MV-4-11 (cell line): ENCODE measurements at regions not wholly inside any gene's neighbourhood (a gene's known extent, or its start where the extent isn't known, plus 50 kb on each side); places are given as distances from the start of the nearest gene placed in this dataset.

Experiments
- DNase-seq: peaks from one replicate; lab custom pipeline; 2025; lab: John Stamatoyannopoulos, UW

DNA sequence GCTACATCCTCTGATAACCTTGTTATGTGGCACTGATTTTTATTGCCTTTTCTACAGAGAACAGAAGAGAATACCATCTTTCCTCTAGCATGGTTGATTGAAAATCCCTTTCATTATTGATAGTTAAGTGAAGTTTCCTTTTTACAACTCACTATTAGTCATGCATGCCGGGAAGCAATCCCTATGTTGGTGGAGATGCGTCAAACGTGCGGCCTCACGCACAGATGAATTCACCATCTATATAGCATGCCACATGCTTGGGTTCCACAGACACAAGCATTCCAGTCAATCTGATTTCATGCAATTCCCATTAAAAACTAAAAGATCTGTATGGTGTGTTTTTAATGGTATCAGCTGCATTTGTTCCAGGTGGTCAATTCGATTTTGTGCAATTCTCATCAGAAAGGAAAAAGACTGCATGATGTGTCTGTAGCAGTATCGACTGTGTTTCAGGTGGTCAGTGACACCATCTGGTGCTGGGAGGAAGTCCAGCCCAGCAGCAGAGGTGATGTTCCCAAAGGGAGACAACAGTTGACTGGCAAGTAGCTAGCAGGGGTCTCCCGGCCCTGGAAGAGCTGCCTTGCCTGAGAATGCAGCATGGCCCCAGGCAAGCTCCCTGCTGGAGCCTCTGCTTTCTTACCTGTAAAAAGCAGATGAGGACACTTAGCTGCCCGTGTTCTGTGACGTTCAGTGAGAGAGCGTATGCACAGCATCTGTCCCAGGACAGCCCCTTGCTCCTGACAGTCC is 151.3 kb upstream of the NCK2 start:
- no peak for DNase-seq

DNA sequence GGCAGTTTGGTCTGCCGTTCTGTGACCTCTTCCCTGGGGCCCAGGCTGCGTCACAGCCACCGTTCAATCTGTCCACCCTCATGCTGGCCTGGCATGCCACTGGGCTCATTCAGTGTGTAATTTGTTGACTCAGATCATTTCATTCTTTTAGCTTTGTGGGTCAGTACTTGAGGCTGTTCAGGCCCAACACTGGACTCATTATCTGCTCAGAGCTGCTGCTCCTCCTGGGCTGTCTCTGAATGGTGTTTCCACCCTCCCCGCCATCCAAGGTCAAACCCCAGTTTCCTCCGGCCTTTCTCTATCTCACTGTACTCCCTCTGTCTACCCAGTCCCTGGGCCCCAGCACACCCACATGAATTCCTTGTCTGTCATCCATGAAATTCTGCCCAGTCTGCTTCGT is 152.4 kb upstream of the NCK2 start:
- no peak for DNase-seq

DNA sequence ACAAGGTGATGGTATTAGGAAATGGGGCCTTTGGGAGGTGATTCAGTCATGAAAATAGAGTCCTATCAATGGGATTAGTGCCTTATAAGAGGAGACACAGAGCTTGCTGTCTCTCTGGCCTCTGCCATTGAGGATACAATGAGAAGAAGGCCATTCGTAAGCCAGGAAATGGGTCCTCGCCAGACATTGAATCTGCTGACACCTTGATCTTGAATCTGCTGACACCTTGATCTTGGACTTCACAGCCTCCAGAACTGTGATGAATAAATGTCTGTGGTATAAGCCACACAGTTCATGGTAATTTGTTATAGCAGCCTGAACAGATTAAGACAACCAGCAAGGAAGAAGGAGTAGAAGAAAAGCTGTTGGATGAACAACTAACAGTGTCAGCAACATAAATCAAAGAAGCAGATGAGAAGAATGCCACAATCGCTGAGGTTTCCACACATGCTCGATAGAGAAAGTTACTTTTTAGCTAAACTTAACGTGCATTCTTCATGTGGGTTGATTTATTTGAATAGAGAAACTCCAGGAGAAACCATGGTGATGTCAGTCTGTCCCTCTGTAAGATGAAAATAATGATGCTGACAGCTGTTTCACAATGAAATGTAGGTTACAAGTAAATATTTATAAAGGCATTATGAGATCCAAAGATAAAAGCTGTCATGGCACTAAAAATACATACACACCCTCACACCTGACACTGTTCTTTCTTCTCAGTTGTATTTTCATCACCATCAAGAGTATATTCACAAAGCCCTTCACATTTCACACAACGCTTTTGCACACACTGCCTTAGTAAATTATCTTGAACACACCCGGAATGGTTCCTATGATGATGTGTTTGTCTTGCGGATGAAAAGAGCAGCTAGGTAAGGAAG is 153.7 kb upstream of the NCK2 start:
- no peak for DNase-seq

DNA sequence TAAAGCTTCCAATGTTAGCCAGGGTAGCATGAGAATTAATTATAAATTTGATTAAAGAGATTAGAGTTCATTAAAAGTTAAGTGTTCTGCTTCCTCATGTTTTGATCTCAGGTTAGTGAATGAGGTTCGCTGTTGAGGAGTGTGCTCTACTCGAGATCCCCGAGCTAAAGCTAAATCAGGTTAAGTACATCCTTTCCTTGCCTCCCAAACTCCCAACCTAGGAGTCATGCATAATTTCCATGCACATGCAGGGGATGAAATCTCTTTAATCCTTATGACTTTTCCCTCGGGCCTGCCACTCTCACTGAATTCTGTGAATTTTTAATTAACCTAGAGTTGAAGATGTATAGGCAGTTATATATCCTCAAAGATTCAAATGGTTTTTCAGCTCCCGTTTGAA is 156.1 kb upstream of the NCK2 start:
- no peak for DNase-seq

DNA sequence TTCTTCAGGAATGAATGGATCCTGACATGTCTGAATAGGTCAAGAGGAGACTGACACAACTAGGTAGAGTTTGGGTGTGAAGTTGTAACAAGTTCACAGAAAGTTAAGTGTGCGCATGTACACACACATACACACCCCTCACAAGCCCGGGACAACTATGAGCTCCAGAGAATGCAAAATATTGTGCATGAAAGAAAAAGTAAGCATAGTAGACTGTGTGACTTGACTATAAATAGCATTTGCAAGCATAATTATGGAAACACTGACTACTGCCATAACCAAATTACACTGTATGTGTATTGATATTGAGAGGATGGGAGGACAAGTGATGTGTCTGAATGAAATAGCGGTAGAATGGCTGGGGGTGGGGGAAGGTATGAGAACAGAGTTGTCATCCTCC is 157.1 kb upstream of the NCK2 start:
- no peak for DNase-seq

DNA sequence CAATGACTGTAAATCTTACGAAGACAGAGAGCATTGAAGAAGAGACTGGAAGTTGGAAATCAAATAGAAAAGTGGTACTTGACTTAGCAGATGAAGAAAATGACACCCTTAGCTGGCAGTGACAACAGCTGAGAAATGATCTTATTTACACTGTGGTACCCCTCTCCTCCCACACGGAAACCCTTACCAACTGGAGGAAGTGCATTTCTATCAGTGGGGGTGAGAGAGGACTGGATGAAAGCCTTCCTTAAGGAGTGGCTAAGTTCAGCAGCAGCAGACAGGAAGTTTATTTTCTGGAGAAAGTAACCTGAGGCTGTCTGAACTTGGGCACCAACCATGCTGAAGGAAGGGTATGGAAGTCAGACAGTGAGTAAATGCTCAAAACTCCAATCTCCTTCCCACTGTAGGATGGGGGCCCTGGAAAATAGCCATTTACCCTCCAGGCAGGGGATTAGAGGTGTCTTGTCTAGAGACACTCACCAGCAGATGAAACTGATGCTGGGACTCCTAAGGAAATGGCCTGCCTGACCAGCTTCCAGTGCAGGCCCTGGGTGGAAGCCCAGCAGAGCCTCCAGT is 160.2 kb upstream of the NCK2 start:
- no peak for DNase-seq

DNA sequence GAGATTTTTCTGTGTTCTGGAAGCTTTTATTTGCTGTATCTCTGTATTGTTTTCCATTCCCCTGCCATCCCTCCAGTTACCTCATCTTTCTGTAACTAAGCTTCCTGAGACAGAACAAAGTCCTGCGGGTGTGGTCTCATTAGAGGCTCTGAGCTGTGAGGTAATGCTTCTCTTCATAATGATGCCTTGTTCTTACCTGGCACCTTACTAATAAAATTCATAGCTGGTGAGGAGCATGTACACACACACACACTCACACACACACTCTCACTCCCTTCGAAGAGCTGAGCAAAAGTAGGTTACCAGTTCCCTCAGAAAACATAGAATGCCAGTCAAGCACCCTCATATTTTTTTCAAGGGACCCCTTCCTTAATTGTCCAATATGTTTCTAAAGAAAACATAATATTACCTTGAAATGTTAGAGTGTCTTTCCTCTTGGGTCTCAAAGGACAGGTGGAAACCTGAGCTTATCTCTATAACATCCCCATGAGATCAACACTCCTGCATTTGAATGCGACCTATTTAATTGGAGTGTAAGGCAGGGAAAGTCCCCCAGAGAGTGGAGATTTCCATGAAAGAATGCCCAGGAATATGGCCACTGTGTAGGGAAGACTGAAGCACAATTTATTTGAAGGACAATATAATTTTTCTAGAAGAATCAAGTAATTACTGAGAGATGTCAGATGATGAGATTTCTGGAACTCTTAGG is 161.6 kb upstream of the NCK2 start:
- no peak for DNase-seq

DNA sequence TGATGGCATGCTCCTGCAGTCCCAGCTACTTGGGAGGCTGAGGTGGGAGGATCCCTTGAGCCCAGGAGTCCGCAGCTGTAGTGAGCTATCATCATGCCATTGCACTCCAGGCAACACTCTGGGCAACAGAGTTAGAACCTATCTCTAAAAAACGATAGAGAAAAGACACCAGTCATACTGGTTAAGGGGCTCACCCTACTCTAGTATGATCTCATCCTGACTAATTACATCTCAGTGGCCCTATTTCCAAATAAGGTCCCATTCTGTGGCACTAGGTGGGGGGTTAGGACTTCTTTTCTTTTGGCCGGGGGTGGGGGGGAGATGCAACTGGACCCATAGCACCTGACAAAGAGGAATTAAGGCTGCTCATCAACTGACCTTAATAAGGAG is 163.2 kb upstream of the NCK2 start:
- no peak for DNase-seq

DNA sequence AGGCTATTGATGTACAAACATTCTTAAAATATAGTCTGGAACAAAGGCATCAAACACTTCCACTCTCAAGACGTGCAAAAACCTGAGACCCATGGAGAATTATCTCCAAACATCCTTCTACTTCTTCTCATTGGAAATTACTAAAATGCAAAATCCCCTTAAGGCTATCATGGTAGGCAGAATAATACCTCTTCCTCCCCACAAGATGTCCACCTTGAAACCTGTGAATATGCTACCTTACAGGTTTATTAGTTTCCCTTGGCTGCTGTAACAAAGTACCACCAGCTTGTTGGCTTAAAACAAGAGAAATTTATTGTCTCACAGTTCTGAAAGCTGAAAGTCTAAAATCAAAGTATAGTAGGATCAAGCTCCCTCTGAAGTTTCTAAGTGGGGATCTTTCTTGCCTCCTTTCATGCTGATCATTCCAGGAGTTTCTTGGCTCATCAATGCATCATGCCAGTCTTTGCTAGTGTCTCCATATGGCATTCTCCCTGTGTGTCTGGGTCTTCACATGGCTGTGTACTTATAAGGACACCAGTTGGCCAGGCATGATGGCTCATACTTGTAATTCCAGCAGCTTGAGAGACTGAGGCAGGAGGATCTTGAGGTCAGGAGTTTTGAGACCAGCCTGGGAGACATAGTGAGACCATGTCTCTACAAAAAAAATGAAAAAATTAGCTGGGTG is 163.7 kb upstream of the NCK2 start:
- DNase-seq: no peak

DNA sequence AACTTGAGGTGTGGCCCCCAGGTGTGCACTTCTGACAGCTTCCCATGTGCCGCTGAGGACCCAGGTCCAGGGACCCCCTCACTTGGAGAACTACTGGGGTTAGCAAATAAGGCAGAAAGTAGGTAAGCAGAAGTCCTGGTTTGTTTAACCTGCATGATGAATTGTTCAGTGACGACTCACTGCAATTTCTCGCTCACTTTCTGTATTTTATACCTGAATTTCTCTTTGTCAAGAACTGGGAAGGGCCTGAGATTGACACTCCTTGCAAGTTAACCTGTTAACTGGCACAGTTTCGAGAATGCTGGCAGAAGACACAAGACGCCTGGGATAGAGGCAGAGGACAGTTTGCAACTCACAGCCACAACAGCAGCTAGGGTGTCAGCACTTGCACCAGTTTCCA is 164.5 kb upstream of the NCK2 start:
- DNase-seq: no peak

DNA sequence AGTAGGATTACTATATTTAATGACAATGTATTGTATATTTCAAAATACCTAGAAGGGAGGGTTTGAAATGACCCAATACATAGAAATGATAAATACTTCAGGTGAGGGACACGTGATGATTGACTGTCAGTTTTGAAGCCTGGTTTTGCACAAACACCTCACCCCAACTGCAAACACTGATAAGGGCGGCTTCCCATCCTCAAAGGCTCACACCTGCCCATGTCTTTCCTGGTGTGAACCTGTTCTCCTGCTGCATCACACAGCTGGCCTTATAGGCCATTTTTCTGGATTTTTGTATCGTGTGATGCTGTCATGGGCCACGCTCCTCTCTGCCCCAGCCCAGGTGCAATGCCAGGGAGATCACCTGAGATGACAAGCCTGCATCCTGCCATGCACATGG is 166.5 kb upstream of the NCK2 start:
- DNase-seq: no peak

DNA sequence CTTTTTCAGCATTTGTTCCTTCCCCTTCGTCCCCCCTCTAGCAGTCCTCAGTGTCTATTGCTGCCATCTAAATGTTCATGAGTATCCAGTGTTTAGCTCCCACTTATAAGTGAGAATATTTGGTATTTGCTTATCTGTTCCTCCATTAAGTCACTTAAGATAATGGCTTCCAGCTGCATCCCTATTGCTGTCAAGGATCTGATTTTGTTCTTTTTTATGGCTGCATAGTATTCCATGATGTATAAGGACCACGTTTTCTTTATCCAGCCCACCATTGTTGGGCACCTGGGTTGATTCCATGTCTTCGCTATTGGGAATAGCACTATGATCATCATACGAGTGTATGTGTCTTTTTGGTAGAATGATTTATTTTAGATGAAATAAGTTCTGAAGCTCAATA is 166.9 kb upstream of the NCK2 start:
- no peak for DNase-seq

DNA sequence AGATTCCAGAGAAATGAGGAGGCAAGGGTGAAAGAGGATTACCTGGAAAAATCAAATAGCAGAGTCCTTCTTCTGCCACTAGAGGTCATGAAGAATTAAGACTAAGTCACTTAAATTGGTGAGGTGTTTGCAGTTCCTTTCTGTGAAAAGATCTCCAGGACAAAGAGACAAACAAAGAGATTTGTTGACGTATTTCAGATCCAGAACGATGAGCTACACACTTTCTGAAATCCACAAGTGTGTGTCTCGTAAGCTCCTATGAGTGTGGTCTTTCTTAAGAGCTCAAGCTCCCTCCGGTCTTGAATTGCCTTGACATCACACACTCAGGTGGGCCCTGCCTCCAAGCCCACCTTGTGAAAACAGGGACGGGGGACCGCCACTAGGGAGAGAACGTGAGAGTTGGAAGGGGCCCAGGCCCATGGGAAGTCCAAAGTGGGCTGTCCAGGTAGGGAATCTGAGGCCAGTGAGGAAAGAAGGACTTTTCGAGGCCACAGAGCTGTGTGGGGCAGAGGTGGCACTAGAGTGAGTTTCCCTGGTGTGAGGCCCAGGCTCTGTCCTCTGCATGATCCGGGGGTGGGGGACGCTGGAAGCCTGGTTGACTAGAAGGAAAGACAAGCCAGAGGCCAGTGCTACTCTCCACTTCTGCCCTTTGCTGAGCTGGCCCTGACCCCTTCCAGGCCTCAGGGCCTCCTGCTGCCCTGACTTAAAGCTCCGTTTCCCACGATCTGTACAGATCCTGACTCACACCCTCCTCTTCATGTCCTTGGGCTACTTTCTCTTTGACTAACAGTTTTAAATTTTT is 168.1 kb upstream of the NCK2 start:
- DNase-seq: peak; percentile 43

DNA sequence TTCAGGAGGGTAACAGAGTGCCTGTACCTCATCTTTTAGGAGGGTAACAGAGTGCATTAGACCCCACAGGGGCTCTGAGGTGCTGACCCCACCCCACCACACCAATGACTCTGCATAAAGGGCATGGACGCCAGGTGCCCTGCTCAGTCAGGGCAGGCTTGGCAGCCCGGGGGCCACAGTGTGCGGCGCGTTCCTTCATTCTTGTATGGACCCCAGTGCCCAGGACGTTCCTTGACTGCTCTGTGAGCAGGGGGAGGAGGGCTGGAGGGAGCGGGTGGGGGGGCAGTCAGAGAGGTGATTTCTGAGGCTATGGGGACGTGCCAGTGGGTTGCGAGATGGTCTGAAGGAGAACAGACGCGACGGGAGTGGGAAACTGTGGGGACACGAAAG is 168.7 kb upstream of the NCK2 start:
- DNase-seq: no peak

DNA sequence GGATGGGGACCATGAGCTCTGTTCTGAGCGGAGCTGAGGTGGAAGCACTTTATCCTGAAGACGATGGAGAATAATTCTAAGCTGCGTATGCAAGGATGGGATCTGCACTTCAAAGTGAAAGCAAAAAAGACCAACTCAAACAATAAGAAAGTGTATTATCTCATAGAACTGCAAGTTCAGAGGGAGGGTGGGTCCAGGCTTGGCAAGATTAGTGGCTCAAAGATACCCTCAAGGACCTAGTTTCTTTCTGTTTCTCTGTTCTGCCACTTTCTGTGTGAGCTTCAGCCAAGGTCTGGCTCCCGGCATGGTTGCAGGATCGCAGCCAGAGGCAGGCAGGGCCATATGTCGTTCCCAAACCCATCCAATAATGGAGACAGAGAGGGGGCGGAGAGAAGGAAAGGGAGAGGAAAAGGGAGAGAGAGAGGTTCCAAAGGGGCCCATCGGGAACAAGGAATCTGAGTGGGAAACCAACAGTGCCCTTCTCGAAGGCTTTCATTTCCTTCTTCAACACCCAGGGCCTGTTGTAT is 169.2 kb upstream of the NCK2 start:
- no peak for DNase-seq

DNA sequence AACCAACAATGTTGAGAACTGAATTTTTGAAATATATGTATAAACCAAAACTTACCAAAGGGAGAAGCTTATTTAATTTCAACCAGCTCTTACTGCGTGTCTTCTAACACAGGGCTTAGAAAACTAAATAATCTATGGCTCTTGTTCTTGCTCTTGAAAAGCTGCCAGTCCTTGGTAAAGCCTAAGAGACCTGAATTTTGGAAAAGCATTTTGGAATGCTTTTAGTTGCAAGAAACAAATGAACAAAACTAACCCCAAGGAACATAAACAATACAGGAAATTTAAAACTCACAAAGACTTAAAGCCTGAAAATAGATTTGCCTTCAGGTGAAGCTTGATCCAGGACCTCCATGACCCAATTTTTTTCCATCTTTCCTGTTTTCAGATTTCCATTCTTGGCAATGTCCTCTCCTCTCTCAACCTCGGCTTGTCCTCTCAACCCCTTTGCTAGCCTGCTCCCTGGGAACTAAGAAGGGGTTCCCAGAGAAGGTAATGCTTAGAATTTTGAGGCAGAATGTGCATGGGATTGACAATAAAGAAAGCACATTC is 169.8 kb upstream of the NCK2 start:
- DNase-seq: no peak

DNA sequence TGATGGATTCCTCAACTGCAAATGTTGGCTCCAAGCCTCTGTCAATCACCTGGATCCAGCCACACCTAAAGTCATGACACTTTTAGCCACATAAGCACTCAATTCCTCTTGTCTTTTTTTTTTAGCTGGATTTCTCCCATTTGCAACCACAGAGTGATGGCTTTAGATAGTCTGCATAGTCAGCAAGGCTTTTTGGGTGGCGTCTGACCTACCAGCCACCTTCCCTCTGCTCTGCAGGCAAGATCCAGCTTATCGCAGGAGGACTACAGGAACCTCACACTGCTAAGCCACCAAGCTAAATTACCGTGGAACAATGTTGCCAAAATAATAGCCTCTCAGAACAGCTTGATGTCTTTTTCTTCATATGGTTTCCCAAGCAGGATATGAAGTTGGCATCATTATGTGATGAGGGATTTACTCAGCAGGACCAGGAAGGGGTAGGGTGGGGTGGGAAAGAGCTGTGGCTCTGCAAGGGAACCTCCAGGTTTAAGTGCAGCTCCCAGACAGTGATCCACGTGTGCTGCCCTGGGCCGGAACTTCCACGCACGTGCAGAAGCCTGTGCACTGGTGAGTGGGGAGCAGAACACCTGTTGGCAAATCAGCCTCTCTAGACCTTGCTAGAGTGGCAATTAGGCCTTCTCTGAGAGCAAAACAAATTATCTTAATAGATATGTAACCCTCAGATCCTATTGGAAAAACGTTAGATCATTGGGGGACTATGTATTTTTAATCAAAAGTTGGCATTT is 170.6 kb upstream of the NCK2 start:
- no peak for DNase-seq

DNA sequence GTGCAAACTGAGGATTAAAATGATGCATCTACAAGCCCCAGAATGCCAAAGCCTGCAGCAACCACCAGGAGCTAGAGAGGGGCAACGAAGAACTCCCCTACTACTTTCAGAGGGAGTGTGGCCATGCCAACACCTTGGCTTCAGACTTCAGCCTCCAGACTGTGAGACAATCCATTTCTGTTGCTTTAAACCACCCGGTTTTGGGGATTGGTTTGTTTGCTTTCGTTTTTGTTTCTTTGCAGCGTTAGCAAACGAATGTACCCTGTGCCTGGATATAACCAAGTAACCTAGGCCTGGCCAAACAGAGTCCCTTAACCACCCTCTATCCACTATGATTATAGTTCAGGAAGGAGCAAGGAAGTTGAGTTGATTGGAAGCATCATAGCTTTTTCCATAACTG is 171.2 kb upstream of the NCK2 start:
- DNase-seq: no peak

DNA sequence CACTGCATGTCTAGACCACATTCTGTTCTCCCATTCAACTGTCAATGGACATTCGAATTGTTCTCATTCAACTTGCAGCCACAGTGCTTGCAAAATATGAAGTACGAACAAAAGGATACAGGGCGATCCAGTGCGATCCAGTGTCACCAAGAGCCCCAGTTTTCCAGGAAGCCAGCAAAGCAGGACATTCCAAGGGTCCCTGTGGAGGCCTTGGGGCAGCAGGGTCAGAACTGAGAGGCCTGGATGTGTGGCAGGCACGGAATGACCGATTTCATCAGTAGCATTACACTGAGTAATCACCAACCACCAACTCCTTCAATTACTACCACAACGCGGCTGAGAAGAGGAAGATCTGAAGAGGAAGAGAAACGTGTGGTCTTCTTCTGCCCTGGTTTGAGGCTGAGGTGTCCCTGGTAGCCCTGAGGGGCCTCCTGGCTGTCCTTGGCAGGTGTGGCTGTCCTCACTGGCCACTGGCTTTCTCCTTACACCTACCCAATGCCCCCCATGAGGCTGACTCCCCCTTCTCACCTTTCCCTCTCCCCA is 172.7 kb upstream of the FHL2 start:
- DNase-seq: peak; percentile 89

DNA sequence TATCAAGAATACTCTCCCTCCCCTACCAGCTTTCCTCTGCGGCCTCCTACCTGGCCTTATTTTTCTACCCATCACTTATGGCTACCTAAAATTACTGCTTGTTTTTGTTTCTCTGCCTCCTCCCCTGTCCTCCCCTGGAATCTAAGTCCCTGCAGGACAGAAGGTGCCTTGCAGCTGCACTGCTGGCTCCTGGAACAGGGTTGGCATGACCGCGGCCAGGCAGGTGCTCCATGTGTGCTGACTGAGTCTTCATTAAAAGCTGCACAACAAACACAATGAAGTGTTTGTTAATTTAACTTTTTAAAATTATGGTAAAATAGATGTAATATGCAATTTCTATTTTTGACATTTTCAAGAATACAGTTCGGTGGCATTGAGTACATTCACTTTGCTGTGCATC is 171.9 kb upstream of the FHL2 start:
- DNase-seq: no peak
